Ishikawa (cell line): ENCODE measurements at regions not wholly inside any gene's neighbourhood (a gene's known extent, or its start where the extent isn't known, plus 50 kb on each side); places are given as distances from the start of the nearest gene placed in this dataset.

Experiments used
- MAX ChIP-seq: IDR thresholded peaks from 2 replicates; pipeline ENCODE4 v1.6.1; 2012
- TAF1 ChIP-seq: IDR thresholded peaks from 2 replicates; pipeline ENCODE4 v1.6.1; 2012; ENCODE audit warnings: low read depth, mild to moderate bottlenecking
- ZBTB7A ChIP-seq: IDR thresholded peaks from 2 replicates; pipeline ENCODE4 v1.6.1; 2012; ENCODE audit warnings: low read depth
- TF ChIP-seq, protein P1 (sequence below): IDR thresholded peaks from 2 replicates; pipeline ENCODE4 v1.6.1; 2012; ENCODE audit warnings: low read depth, mild to moderate bottlenecking

DNA sequence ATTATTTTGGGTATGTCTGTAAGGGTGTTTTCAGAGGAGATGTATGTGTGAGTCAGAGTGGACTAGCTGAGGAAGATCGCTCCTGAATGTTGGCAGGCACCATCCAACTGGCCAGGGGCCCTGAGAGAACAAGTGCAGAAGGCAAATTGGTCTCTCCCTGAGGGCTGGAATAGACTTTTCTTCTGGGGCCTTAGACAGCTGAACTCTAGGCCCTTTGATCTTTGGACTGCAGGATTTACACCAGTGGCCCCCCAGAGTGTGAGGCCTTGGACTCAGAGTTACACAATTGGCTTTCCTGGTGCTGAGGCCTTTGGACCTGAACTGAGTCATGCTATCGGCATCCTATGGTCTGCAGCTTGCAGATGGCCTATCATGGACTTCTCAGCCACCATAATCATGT is 217.2 kb downstream of the REEP3 start:
- TF ChIP-seq TAF1 (no peak), MAX (no peak), ZBTB7A (no peak)
- TF ChIP-seq, protein P1, sequence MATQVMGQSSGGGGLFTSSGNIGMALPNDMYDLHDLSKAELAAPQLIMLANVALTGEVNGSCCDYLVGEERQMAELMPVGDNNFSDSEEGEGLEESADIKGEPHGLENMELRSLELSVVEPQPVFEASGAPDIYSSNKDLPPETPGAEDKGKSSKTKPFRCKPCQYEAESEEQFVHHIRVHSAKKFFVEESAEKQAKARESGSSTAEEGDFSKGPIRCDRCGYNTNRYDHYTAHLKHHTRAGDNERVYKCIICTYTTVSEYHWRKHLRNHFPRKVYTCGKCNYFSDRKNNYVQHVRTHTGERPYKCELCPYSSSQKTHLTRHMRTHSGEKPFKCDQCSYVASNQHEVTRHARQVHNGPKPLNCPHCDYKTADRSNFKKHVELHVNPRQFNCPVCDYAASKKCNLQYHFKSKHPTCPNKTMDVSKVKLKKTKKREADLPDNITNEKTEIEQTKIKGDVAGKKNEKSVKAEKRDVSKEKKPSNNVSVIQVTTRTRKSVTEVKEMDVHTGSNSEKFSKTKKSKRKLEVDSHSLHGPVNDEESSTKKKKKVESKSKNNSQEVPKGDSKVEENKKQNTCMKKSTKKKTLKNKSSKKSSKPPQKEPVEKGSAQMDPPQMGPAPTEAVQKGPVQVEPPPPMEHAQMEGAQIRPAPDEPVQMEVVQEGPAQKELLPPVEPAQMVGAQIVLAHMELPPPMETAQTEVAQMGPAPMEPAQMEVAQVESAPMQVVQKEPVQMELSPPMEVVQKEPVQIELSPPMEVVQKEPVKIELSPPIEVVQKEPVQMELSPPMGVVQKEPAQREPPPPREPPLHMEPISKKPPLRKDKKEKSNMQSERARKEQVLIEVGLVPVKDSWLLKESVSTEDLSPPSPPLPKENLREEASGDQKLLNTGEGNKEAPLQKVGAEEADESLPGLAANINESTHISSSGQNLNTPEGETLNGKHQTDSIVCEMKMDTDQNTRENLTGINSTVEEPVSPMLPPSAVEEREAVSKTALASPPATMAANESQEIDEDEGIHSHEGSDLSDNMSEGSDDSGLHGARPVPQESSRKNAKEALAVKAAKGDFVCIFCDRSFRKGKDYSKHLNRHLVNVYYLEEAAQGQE = no peak
